Activated CD8-positive, alpha-beta memory T cell treated with anti-CD3 and anti-CD28 coated beads, Interleukin-2, amount 50 U/mL, for 48 hours (primary cell): ENCODE measurements at regions not wholly inside any gene's neighbourhood (a gene's known extent, or its start where the extent isn't known, plus 50 kb on each side); places are given as distances from the start of the nearest gene placed in this dataset.
"Not testable (repeated sequence)": the region's sequence is repeated elsewhere in the genome, so short reads cannot be mapped to it uniquely, and the experiment has no call there.

Source experiments
- DNase-seq: peaks from one replicate; pipeline ENCODE4 v3.0.0-alpha.2; 2020

- DNase-seq: no peak
These were observed 116.6 kb downstream of the BUB3 start for GRCh38 chr10:123270806-123271205.

GRCh38 chr10:123272171-123272570 is 118.0 kb downstream of the BUB3 start:
- DNase-seq: no peak

GRCh38 chr10:123274306-123275135 is 120.3 kb downstream of the BUB3 start:
- no peak for DNase-seq

GRCh38 chr10:123275136-123275564 is 120.9 kb downstream of the BUB3 start:
- no peak for DNase-seq

GRCh38 chr10:123278445-123278844 is 124.2 kb downstream of the BUB3 start:
- DNase-seq: no peak

- not testable (repeated sequence) for DNase-seq
These were observed 129.2 kb downstream of the BUB3 start for GRCh38 chr10:123283371-123283770.

- DNase-seq: no peak
These were observed 129.8 kb downstream of the BUB3 start for GRCh38 chr10:123284022-123284421.

GRCh38 chr10:123287594-123288247 is 133.5 kb downstream of the BUB3 start:
- DNase-seq: peak; percentile 54

- DNase-seq: no peak
These were observed 135.2 kb downstream of the BUB3 start for GRCh38 chr10:123289432-123289831.

- DNase-seq: no peak
These were observed 139.9 kb downstream of the BUB3 start for GRCh38 chr10:123294109-123294508.

- DNase-seq: no peak
These were observed 140.7 kb downstream of the BUB3 start for GRCh38 chr10:123294886-123295285.

- no peak for DNase-seq
These were observed 141.4 kb downstream of the BUB3 start for GRCh38 chr10:123295644-123296043.

- no peak for DNase-seq
These were observed 143.0 kb downstream of the BUB3 start for GRCh38 chr10:123297175-123297574.

- no peak for DNase-seq
These were observed 144.4 kb downstream of the BUB3 start for GRCh38 chr10:123298583-123298982.

- no peak for DNase-seq
These were observed 145.4 kb downstream of the BUB3 start for GRCh38 chr10:123299598-123299997.

GRCh38 chr10:123301077-123301857 is 147.1 kb downstream of the BUB3 start:
- no peak for DNase-seq

GRCh38 chr10:123303581-123304337 is 149.6 kb downstream of the BUB3 start:
- DNase-seq: no peak

GRCh38 chr10:123305671-123306070 is 151.5 kb downstream of the BUB3 start:
- no peak for DNase-seq

- DNase-seq: no peak
These were observed 152.1 kb downstream of the BUB3 start for GRCh38 chr10:123306290-123306689.

GRCh38 chr10:123309731-123310130 is 155.5 kb downstream of the BUB3 start:
- DNase-seq: no peak

GRCh38 chr10:123316776-123317175 is 162.6 kb downstream of the BUB3 start:
- DNase-seq: no peak

GRCh38 chr10:123318516-123318915 is 164.3 kb downstream of the BUB3 start:
- DNase-seq: no peak

GRCh38 chr10:123320091-123320490 is 165.9 kb downstream of the BUB3 start:
- no peak for DNase-seq
